ENCODE measurements at regions not wholly inside any gene's neighbourhood (a gene's known extent, or its start where the extent isn't known, plus 50 kb on each side); places are given as distances from the start of the nearest gene placed in this dataset.

GRCh38 chr7:435630-436366 lies 83.8 kb downstream of the PDGFA start:
- TF ChIP-seq CTCF (IDR thresholded peaks at IDR 0.05) (no peak), POLR2A (IDR thresholded peaks at IDR 0.05) (no peak)

Measured in thyroid gland (tissue), 4 donors.